CD14-positive monocyte (primary cell): ENCODE measurements at regions not wholly inside any gene's neighbourhood (a gene's known extent, or its start where the extent isn't known, plus 50 kb on each side); places are given as distances from the start of the nearest gene placed in this dataset.

Experiments used
- DNase-seq, 3 donors: peaks; one replicate each; pipeline ENCODE4 v3.0.0-alpha.2; 2011 to 2022
- H2AFZ ChIP-seq: 2 replicates; pipeline ENCODE4 v1.6.0; 2012; ENCODE audit warnings: mild to moderate bottlenecking, low read depth, low read length, inconsistent platforms; ENCODE audit not compliant: insufficient read depth, poor library complexity, severe bottlenecking
- H3K27ac ChIP-seq, 2 donors: 1 replicate in 1 of 2; 2 replicates in 1 of 2; pipeline ENCODE4 v1.5.1; 2012 to 2013; ENCODE audit warnings: low read length in 2 of 2, control low read depth in 1 of 2, inconsistent platforms in 1 of 2, low read depth in 1 of 2, mild to moderate bottlenecking in 1 of 2
- H3K27me3 ChIP-seq, 2 donors: one replicate each; pipeline versions ENCODE4 v1.6.0 to v1.6.1; 2011 to 2013; ENCODE audit warnings: low read length in 2 of 2; ENCODE audit not compliant: control insufficient read depth in 2 of 2, insufficient read depth in 2 of 2
- H3K36me3 ChIP-seq, 2 donors: replicated peaks in 1 of 2; 1 replicate in 1 of 2; 2 replicates in 1 of 2; pipeline versions ENCODE4 v1.5.1 to v1.6.1; 2012 to 2013; ENCODE audit warnings: low read length in 2 of 2, control low read depth in 1 of 2, inconsistent platforms in 1 of 2, mild to moderate bottlenecking in 1 of 2; ENCODE audit not compliant: insufficient read depth in 2 of 2, control insufficient read depth in 1 of 2
- H3K4me1 ChIP-seq, 2 donors: 1 replicate in 1 of 2; 2 replicates in 1 of 2; pipeline versions ENCODE4 v1.5.1 to v1.6.1; 2012 to 2013; ENCODE audit warnings: low read length in 2 of 2, control low read depth in 1 of 2, inconsistent platforms in 1 of 2, mild to moderate bottlenecking in 1 of 2, moderate library complexity in 1 of 2; ENCODE audit not compliant: insufficient read depth in 2 of 2, control insufficient read depth in 1 of 2
- H3K4me2 ChIP-seq: replicated peaks from 2 replicates; pipeline ENCODE3; 2012; ENCODE audit warnings: low read length, moderate library complexity, mild to moderate bottlenecking; ENCODE audit not compliant: poor library complexity, severe bottlenecking; ENCODE audit errors: extremely low read depth
- H3K4me3 ChIP-seq, 3 experiments: fragments of 200-600 bp in 1 of 3; sonication (generic) in 1 of 3; replicated peaks in 1 of 3; 1 replicate in 2 of 3; 2 replicates in 1 of 3; pipeline ENCODE4 v1.5.1; 2011 to 2013; ENCODE audit warnings: low read length in 3 of 3, mild to moderate bottlenecking in 3 of 3, control low read depth in 2 of 3, low read depth in 2 of 3, inconsistent platforms in 1 of 3, moderate library complexity in 1 of 3
- H3K79me2 ChIP-seq: 2 replicates; pipeline ENCODE4 v1.6.0; 2012; ENCODE audit warnings: mild to moderate bottlenecking, control low read depth, inconsistent platforms, low read length, moderate library complexity; ENCODE audit not compliant: insufficient read depth
- H3K9ac ChIP-seq: 2 replicates; pipeline ENCODE4 v1.6.0; 2017; ENCODE audit warnings: low read length, mild to moderate bottlenecking; ENCODE audit not compliant: insufficient read depth, poor library complexity, severe bottlenecking
- H3K9me3 ChIP-seq, 2 donors: replicated peaks in 1 of 2; 1 replicate in 1 of 2; 2 replicates in 1 of 2; pipeline versions ENCODE4 v1.5.1 to v1.6.1; 2012 to 2013; ENCODE audit warnings: low read length in 2 of 2, control low read depth in 1 of 2; ENCODE audit not compliant: control insufficient read depth in 1 of 2, insufficient read depth in 1 of 2
- H4K20me1 ChIP-seq: 2 replicates; pipeline ENCODE4 v1.6.0; 2012; ENCODE audit warnings: mild to moderate bottlenecking, low read length, control low read depth, moderate library complexity; ENCODE audit not compliant: insufficient read depth
- H3K27ac Mint-ChIP-seq, 7 donors: one replicate each; pipeline ENCODE4 v1.8.0; 2020; ENCODE audit warnings: mild to moderate bottlenecking in 7 of 7, mixed read lengths in 7 of 7, moderate library complexity in 6 of 7, inconsistent platforms in 2 of 7
- H3K27me3 Mint-ChIP-seq, 3 donors: one replicate each; pipeline ENCODE4 v1.8.0; 2021 to 2022; ENCODE audit warnings: low read depth in 3 of 3, mild to moderate bottlenecking in 3 of 3, mixed read lengths in 3 of 3, moderate library complexity in 3 of 3, inconsistent platforms in 1 of 3
- H3K36me3 Mint-ChIP-seq, 2 donors: one replicate each; pipeline ENCODE4 v1.8.0; 2020; ENCODE audit warnings: mixed read lengths in 2 of 2, inconsistent platforms in 1 of 2, mild to moderate bottlenecking in 1 of 2
- H3K4me1 Mint-ChIP-seq: one replicate; pipeline ENCODE4 v1.8.0; 2020; ENCODE audit warnings: mild to moderate bottlenecking, mixed read lengths
- H3K4me3 Mint-ChIP-seq, 2 donors: one replicate each; pipeline ENCODE4 v1.8.0; 2020; ENCODE audit warnings: mild to moderate bottlenecking in 2 of 2, mixed read lengths in 2 of 2, moderate library complexity in 1 of 2
- H3K9me3 Mint-ChIP-seq, 7 donors: one replicate each; pipeline ENCODE4 v1.8.0; 2020 to 2022; ENCODE audit warnings: mixed read lengths in 7 of 7, mild to moderate bottlenecking in 6 of 7, moderate library complexity in 6 of 7, inconsistent platforms in 2 of 7
- CTCF ChIP-seq: fragments of 200-600 bp; IDR thresholded peaks from one replicate; pipeline ENCODE4 v1.8.0; 2022; ENCODE audit warnings: antibody characterized with exemption, mild to moderate bottlenecking
- WGBS: methylation state at CpG from one replicate; pipeline ENCODE4 v1.1.5; 2013; ENCODE audit warnings: missing lambda C conversion rate; ENCODE audit not compliant: insufficient coverage; 5-methylcytosine and 5-hydroxymethylcytosine counted together
- intact Hi-C, 2 donors: fragments of 100-400 bp; cut with micrococcal nuclease; formaldehyde crosslinking; loops; one replicate each; pipeline versions ENCODE4 v1.15.0 to v1.15.1; 2023

GRCh38 chr4:145389550-145389949, 92.1 kb upstream of the SMAD1 start:
- Mint-ChIP-seq H3K9me3 (peaks cover 0 to 9% (median 2%) of the 10 kb centered on the region in 7 donors), H3K4me3 (no peak overlapping the region), H3K4me1 (no peaks in the 10 kb centered on the region), H3K27ac (no peak overlapping the region), H3K27me3 (peaks cover 2 to 4% (median 2%) of the 10 kb centered on the region in 3 donors), H3K36me3 (no peaks in the 10 kb centered on the region)
- Histone ChIP-seq H4K20me1 (no peaks in the 10 kb centered on the region), H3K27ac (no peak overlapping the region), H3K79me2 (no peaks in the 10 kb centered on the region), H3K36me3 (no peaks in the 10 kb centered on the region), H3K9me3 (no peaks in the 10 kb centered on the region), H3K4me3 (no peak overlapping the region), H3K27me3 (no peaks in the 10 kb centered on the region), H3K9ac (no peak overlapping the region), H2AFZ (no peak overlapping the region), H3K4me2 (no peak overlapping the region), H3K4me1 (no peaks in the 10 kb centered on the region)
- TF ChIP-seq CTCF = no peak
- no CpG with 5 or more reads among the region's 4 CpGs for WGBS
- intact Hi-C loops = no loop called here
- no peak for DNase-seq

- Mint-ChIP-seq H3K27ac (no peak overlapping the region), H3K27me3 (peaks cover 1 to 2% (median 2%) of the 10 kb centered on the region in 3 donors), H3K9me3 (peaks cover 0 to 9% (median 3%) of the 10 kb centered on the region in 7 donors), H3K4me1 (no peaks in the 10 kb centered on the region), H3K36me3 (no peaks in the 10 kb centered on the region), H3K4me3 (no peak overlapping the region)
- 40% methylated on average over 3 of the region's 3 CpGs for WGBS
- no peak for DNase-seq
- Histone ChIP-seq H4K20me1 (no peaks in the 10 kb centered on the region), H3K27ac (no peak overlapping the region), H3K27me3 (no peaks in the 10 kb centered on the region), H3K79me2 (no peaks in the 10 kb centered on the region), H3K4me3 (no peak overlapping the region), H3K4me1 (no peaks in the 10 kb centered on the region), H2AFZ (no peak overlapping the region), H3K36me3 (no peaks in the 10 kb centered on the region), H3K4me2 (no peak overlapping the region), H3K9me3 (no peaks in the 10 kb centered on the region), H3K9ac (no peak overlapping the region)
- intact Hi-C loops = no loop called here
- TF ChIP-seq CTCF = no peak
Observed at GRCh38 chr4:145388043-145388442, 93.6 kb upstream of the SMAD1 start.
